ENCODE measurements at regions not wholly inside any gene's neighbourhood (a gene's known extent, or its start where the extent isn't known, plus 50 kb on each side); places are given as distances from the start of the nearest gene placed in this dataset.

GRCh38 chr3:25262322-25262721 is 165.7 kb upstream of the RARB start:
- TF ChIP-seq CTCF (IDR thresholded peaks at IDR 0.05) (no peak), POLR2A (IDR thresholded peaks at IDR 0.05) (no peak)
